DND-41 (cell line): ENCODE measurements at regions not wholly inside any gene's neighbourhood (a gene's known extent, or its start where the extent isn't known, plus 50 kb on each side); places are given as distances from the start of the nearest gene placed in this dataset.

Experiments
- CTCF ChIP-seq: IDR thresholded peaks from 2 replicates; pipeline ENCODE4 v1.5.1; 2012; ENCODE audit warnings: borderline replicate concordance, low read length, moderate library complexity, mild to moderate bottlenecking; ENCODE audit not compliant: poor library complexity, severe bottlenecking; ENCODE audit errors: extremely low read depth
- EZH2 ChIP-seq: IDR thresholded peaks from 3 replicates; pipeline ENCODE4 v1.6.1; 2012; ENCODE audit warnings: borderline replicate concordance, low read depth, mild to moderate bottlenecking, moderate library complexity, low read length, inconsistent platforms; ENCODE audit not compliant: severe bottlenecking

GRCh38 chr5:8600843-8601242, 731.9 kb downstream of the MTRR start:
- no peak for TF ChIP-seq CTCF
- TF ChIP-seq EZH2: no peak
